ENCODE measurements at regions not wholly inside any gene's neighbourhood (a gene's known extent, or its start where the extent isn't known, plus 50 kb on each side); places are given as distances from the start of the nearest gene placed in this dataset.
A peak's percentile ranks its signal among the peaks of the same experiment; 100 is the strongest.

- no peak for DNase-seq
Observed at GRCh38 chr1:17930635-17931034, 175.5 kb downstream of the ACTL8 start.

GRCh38 chr1:17932164-17932563 is 175.4 kb upstream of the IGSF21 start:
- no peak for DNase-seq

GRCh38 chr1:17933501-17933900 is 174.1 kb upstream of the IGSF21 start:
- DNase-seq = no peak

GRCh38 chr1:17933971-17934370 is 173.6 kb upstream of the IGSF21 start:
- DNase-seq = no peak

- no peak for DNase-seq
Observed at GRCh38 chr1:17935230-17935629, 172.4 kb upstream of the IGSF21 start.

- DNase-seq = no peak
Observed at GRCh38 chr1:17941431-17942189, 166.0 kb upstream of the IGSF21 start.

- no peak for DNase-seq
Observed at GRCh38 chr1:17943506-17943905, 164.1 kb upstream of the IGSF21 start.

GRCh38 chr1:17944646-17945045 is 163.0 kb upstream of the IGSF21 start:
- DNase-seq = no peak

GRCh38 chr1:17946434-17946833 is 161.2 kb upstream of the IGSF21 start:
- DNase-seq = no peak

- DNase-seq = no peak
Observed at GRCh38 chr1:17948594-17948993, 159.0 kb upstream of the IGSF21 start.

GRCh38 chr1:17949511-17949910 is 158.1 kb upstream of the IGSF21 start:
- DNase-seq = no peak

GRCh38 chr1:17950728-17951127 is 156.9 kb upstream of the IGSF21 start:
- DNase-seq = no peak

GRCh38 chr1:17952506-17952905 is 155.1 kb upstream of the IGSF21 start:
- no peak for DNase-seq

- DNase-seq = no peak
Observed at GRCh38 chr1:17953921-17954320, 153.7 kb upstream of the IGSF21 start.

GRCh38 chr1:17955302-17956285 is 152.0 kb upstream of the IGSF21 start:
- peak in 1 of 56 donors; percentile 0 for DNase-seq

- DNase-seq = no peak
Observed at GRCh38 chr1:17957588-17958267, 149.9 kb upstream of the IGSF21 start.

GRCh38 chr1:17958704-17959103 is 148.9 kb upstream of the IGSF21 start:
- no peak for DNase-seq

GRCh38 chr1:17963513-17963912 is 144.1 kb upstream of the IGSF21 start:
- no peak for DNase-seq

- no peak for DNase-seq
Observed at GRCh38 chr1:17965515-17966100, 142.0 kb upstream of the IGSF21 start.

GRCh38 chr1:17966341-17966740 is 141.3 kb upstream of the IGSF21 start:
- DNase-seq = peak in 32 of 56 donors; percentile 1 to 72 (median 22)

GRCh38 chr1:17967623-17968255 is 139.9 kb upstream of the IGSF21 start:
- no peak for DNase-seq
